Heart left ventricle (tissue), 16 donors: ENCODE measurements at regions not wholly inside any gene's neighbourhood (a gene's known extent, or its start where the extent isn't known, plus 50 kb on each side); places are given as distances from the start of the nearest gene placed in this dataset.

Experiments
- ATAC-seq, 4 donors: fragments of 200-7000 bp; cut with Tn5 transposase; one replicate each; pipeline ENCODE4 v1.9.1; 2020 to 2022; ENCODE audit warnings: moderate library complexity in 4 of 4, mild to moderate bottlenecking in 3 of 4, moderate number of reproducible peaks in 1 of 4
- DNase-seq, 5 donors: peaks; one replicate each; pipeline ENCODE4 v3.0.0-alpha.2; 2020
- H3K27ac ChIP-seq, 12 donors: fragments of 200-600 bp; sonication (generic) in 4 of 12; one replicate each; pipeline versions ENCODE4 v1.5.0 to v1.8.0; 2016 to 2022; ENCODE audit warnings: mild to moderate bottlenecking in 2 of 12
- H3K27me3 ChIP-seq, 9 donors: fragments of 200-600 bp; sonication (generic) in 2 of 9; one replicate each; pipeline versions ENCODE4 v1.5.1 to v1.8.0; 2016 to 2022; ENCODE audit warnings: mild to moderate bottlenecking in 3 of 9
- H3K36me3 ChIP-seq, 9 donors: fragments of 200-600 bp; sonication (generic) in 2 of 9; one replicate each; pipeline versions ENCODE4 v1.5.0 to v1.8.0; 2018 to 2022; ENCODE audit warnings: mild to moderate bottlenecking in 2 of 9
- H3K4me1 ChIP-seq, 12 donors: fragments of 200-600 bp; sonication (generic) in 4 of 12; one replicate each; pipeline versions ENCODE4 v1.5.0 to v1.8.0; 2016 to 2022; ENCODE audit warnings: mild to moderate bottlenecking in 3 of 12
- H3K4me3 ChIP-seq, 12 donors: fragments of 200-600 bp; sonication (generic) in 4 of 12; one replicate each; pipeline versions ENCODE4 v1.5.0 to v1.8.0; 2017 to 2022; ENCODE audit warnings: mild to moderate bottlenecking in 9 of 12, moderate library complexity in 4 of 12
- H3K9me3 ChIP-seq, 12 donors: fragments of 200-600 bp; sonication (generic) in 4 of 12; one replicate each; pipeline versions ENCODE4 v1.5.0 to v1.8.0; 2016 to 2022; ENCODE audit warnings: mild to moderate bottlenecking in 1 of 12
- CTCF ChIP-seq, 12 donors: fragments of 200-600 bp; sonication (generic) in 4 of 12; IDR thresholded peaks; one replicate each; pipeline versions ENCODE4 v1.5.0 to v1.8.0; 2018 to 2022; ENCODE audit warnings: antibody characterized with exemption in 12 of 12, mild to moderate bottlenecking in 5 of 12
- POLR2A ChIP-seq, 2 donors: fragments of 450-650 bp; IDR thresholded peaks; one replicate each; pipeline ENCODE4 v1.6.1; 2017; ENCODE audit warnings: antibody characterized with exemption in 2 of 2, mild to moderate bottlenecking in 2 of 2, moderate library complexity in 2 of 2
- WGBS, 4 donors: extraction: QIAGEN DNeasy Blood & Tissue Kit in 2 of 4; methylation state at CpG; one replicate each; pipeline versions ENCODE4 v1.1.5 to v1.1.7; 2013 to 2018; 5-methylcytosine and 5-hydroxymethylcytosine counted together
- intact Hi-C, 10 donors: fragments of 100-400 bp; cut with DNase I; formaldehyde crosslinking; loops; one replicate each; pipeline versions ENCODE4 v1.11.1 to v1.14.2; 2022
- donor health status: ischemic (EF 13 %, LVEDD 7.1; RV severe dilation, severe dysfunction).
- donor health status: healthy with polysubstance abuse.
- donor health status: DM: no; HTN: yes; CAD: no.
- donor health status: DM: no; HTN: no; CAD: no.
- donor health status: ischemic (EF 25% LVEDD 6.9; RV normal size, moderate dysfunction).
- donor health status: ischemic (EF 25% LVEDD 5.7; RV mildly dilated, moderate dysfunction).
- donor health status: healthy.
- donor health status: DM: yes; HTN: yes; CAD: no.
- donor health status: ischemic (EF 35%, LVEDD 5.7; RV mildly dilated, moderate dysfunction).
- donor health status: nonischemic (EF 11% LVEDD 7.7; RV severe dilation, severe dysfunction).
- donor health status: DM: yes; HTN: yes; CAD: no.
- donor health status: PGD.
- donor health status: ischemic (EF 29% LVEDD 5.4; RV normal size, mild dysfunction).
- donor health status: nonischemic (EF 23%, LVEDD 6.1; RV moderate dilation, normal function).

GRCh38 chr6:84977363-84977705 is 212.9 kb upstream of the TBX18 start:
- DNase-seq (no peak), ATAC-seq (no peak)
- no peaks in the 10 kb centered on the region for H3K27me3 ChIP-seq
- no peak overlapping the region for H3K27ac ChIP-seq
- H3K36me3 ChIP-seq = no peaks in the 10 kb centered on the region
- peaks cover 0 to 4% (median 0%) of the 10 kb centered on the region in 12 donors for H3K9me3 ChIP-seq
- intact Hi-C loops = no loop called here
- WGBS, 4 donors = 52 to 63% (median 56%) methylated on average over 1 of the region's 1 CpG
- TF ChIP-seq CTCF (IDR thresholded peaks at IDR 0.05) (no peak), POLR2A (IDR thresholded peaks at IDR 0.05) (no peak)
- H3K4me1 ChIP-seq = peaks cover 0 to 3% (median 0%) of the 10 kb centered on the region in 12 donors
- no peak overlapping the region for H3K4me3 ChIP-seq

GRCh38 chr6:84976526-84977362 is 212.3 kb upstream of the TBX18 start:
- no peak for TF ChIP-seq POLR2A (IDR thresholded peaks at IDR 0.05)
- no peak for TF ChIP-seq CTCF (IDR thresholded peaks at IDR 0.05)
- no peak for DNase-seq
- H3K9me3 ChIP-seq = peaks cover 0 to 4% (median 0%) of the 10 kb centered on the region in 12 donors
- peaks cover 0 to 3% (median 0%) of the 10 kb centered on the region in 12 donors for H3K4me1 ChIP-seq
- H3K36me3 ChIP-seq = no peaks in the 10 kb centered on the region
- no peak overlapping the region for H3K27ac ChIP-seq
- 51 to 62% (median 55%) methylated on average over 4 of the region's 4 CpGs for WGBS, 4 donors
- intact Hi-C loops = no loop called here
- H3K4me3 ChIP-seq = no peak overlapping the region
- H3K27me3 ChIP-seq = no peaks in the 10 kb centered on the region
- no peak for ATAC-seq

GRCh38 chr6:84975316-84975715 is 210.9 kb upstream of the TBX18 start:
- Histone ChIP-seq H3K4me1 (peaks cover 0 to 3% (median 0%) of the 10 kb centered on the region in 12 donors), H3K27me3 (no peaks in the 10 kb centered on the region), H3K36me3 (no peaks in the 10 kb centered on the region), H3K4me3 (no peak overlapping the region), H3K27ac (no peak overlapping the region), H3K9me3 (peaks cover 0 to 5% (median 0%) of the 10 kb centered on the region in 12 donors)
- DNase-seq = no peak
- ATAC-seq = no peak
- TF ChIP-seq CTCF (IDR thresholded peaks at IDR 0.05) = no peak
- intact Hi-C loops = no loop called here
- WGBS, 4 donors = 86 to 95% (median 93%) methylated on average over 1 of the region's 1 CpG

GRCh38 chr6:84973606-84974005 is 209.2 kb upstream of the TBX18 start:
- TF ChIP-seq POLR2A (IDR thresholded peaks at IDR 0.05) = no peak
- no peak for TF ChIP-seq CTCF (IDR thresholded peaks at IDR 0.05)
- ATAC-seq (no peak), DNase-seq (no peak)
- intact Hi-C loops = no loop called here
- peaks cover 0 to 13% (median 2%) of the 10 kb centered on the region in 12 donors for H3K9me3 ChIP-seq
- H3K27me3 ChIP-seq = no peaks in the 10 kb centered on the region
- H3K36me3 ChIP-seq = no peaks in the 10 kb centered on the region
- WGBS, 4 donors = 81 to 92% (median 86%) methylated on average over 2 of the region's 2 CpGs
- no peaks in the 10 kb centered on the region for H3K4me1 ChIP-seq
- no peak overlapping the region for H3K27ac ChIP-seq
- H3K4me3 ChIP-seq = no peak overlapping the region
